Breast epithelium (tissue), 4 donors: ENCODE measurements at regions not wholly inside any gene's neighbourhood (a gene's known extent, or its start where the extent isn't known, plus 50 kb on each side); places are given as distances from the start of the nearest gene placed in this dataset.
A peak's percentile ranks its signal among the peaks of the same experiment; 100 is the strongest.

Experiments used
- DNase-seq, 2 donors: peaks; one replicate each; pipeline ENCODE4 v3.0.0-alpha.2; 2019; ENCODE audit warnings: low spot score in 2 of 2
- H3K27ac ChIP-seq, 2 donors: fragments of 200-600 bp; sonication (generic) in 1 of 2; one replicate each; pipeline ENCODE4 v1.5.1; 2016 to 2019; ENCODE audit warnings: mild to moderate bottlenecking in 1 of 2
- H3K27me3 ChIP-seq, 2 donors: fragments of 200-600 bp; sonication (generic) in 1 of 2; one replicate each; pipeline versions ENCODE4 v1.5.1 to v1.6.0; 2017 to 2019; ENCODE audit warnings: control low read depth in 1 of 2, mild to moderate bottlenecking in 1 of 2
- H3K36me3 ChIP-seq: fragments of 200-600 bp; one replicate; pipeline ENCODE4 v1.5.1; 2019
- H3K4me1 ChIP-seq, 2 donors: fragments of 200-600 bp; sonication (generic); one replicate each; pipeline ENCODE4 v1.5.1; 2016 to 2019; ENCODE audit warnings: control low read depth in 1 of 2
- H3K4me3 ChIP-seq, 3 donors: fragments of 200-600 bp; sonication (generic); 1 replicate in 2 of 3; 2 replicates in 1 of 3; pipeline ENCODE4 v1.5.1; 2016 to 2019; ENCODE audit warnings: mild to moderate bottlenecking in 3 of 3, moderate library complexity in 2 of 3
- H3K9me3 ChIP-seq, 2 donors: fragments of 200-600 bp; sonication (generic) in 1 of 2; one replicate each; pipeline ENCODE4 v1.5.1; 2016 to 2019; ENCODE audit warnings: control low read depth in 1 of 2
- CTCF ChIP-seq, 3 donors: fragments of 450-650 bp; IDR thresholded peaks; one replicate each; pipeline ENCODE4 v1.5.1; 2016 to 2017; ENCODE audit warnings: antibody characterized with exemption in 3 of 3, mild to moderate bottlenecking in 3 of 3, moderate library complexity in 3 of 3
- POLR2A ChIP-seq: fragments of 450-650 bp; IDR thresholded peaks from one replicate; pipeline ENCODE4 v1.6.1; 2016; ENCODE audit warnings: antibody characterized with exemption, mild to moderate bottlenecking, moderate library complexity
- POLR2AphosphoS5 ChIP-seq, 3 donors: sonication (generic); formaldehyde crosslinking; IDR thresholded peaks; one replicate each; pipeline ENCODE4 v1.6.1; 2017; ENCODE audit warnings: antibody characterized with exemption in 3 of 3
- intact Hi-C: fragments of 100-400 bp; cut with DNase I; formaldehyde crosslinking; loops from one replicate; pipeline ENCODE4 v1.15.1; 2023; ENCODE audit warnings: low total_unique reads

GRCh38 chr14:71586131-71586897 lies 345.9 kb upstream of the RGS6 start:
- Histone ChIP-seq H3K27ac (peak overlapping the region in 1 of 2 donors; percentile 21), H3K27me3 (no peaks in the 10 kb centered on the region), H3K4me3 (peak overlapping the region in 2 of 3 donors; percentile 19 to 47), H3K36me3 (no peaks in the 10 kb centered on the region), H3K9me3 (no peaks in the 10 kb centered on the region), H3K4me1 (no peaks in the 10 kb centered on the region)
- TF ChIP-seq POLR2AphosphoS5 (IDR thresholded peaks at IDR 0.05) = peak in 2 of 3 donors; percentile 8 to 16
- no peak for TF ChIP-seq CTCF (IDR thresholded peaks at IDR 0.05)
- intact Hi-C loops = no loop called here
- peak in 1 of 2 donors; percentile 42 for DNase-seq

- no peaks in the 10 kb centered on the region for H3K9me3 ChIP-seq
- H3K4me3 ChIP-seq = no peak overlapping the region
- no peaks in the 10 kb centered on the region for H3K36me3 ChIP-seq
- TF ChIP-seq CTCF (IDR thresholded peaks at IDR 0.05) (no peak), POLR2A (no peak), POLR2AphosphoS5 (IDR thresholded peaks at IDR 0.05) (no peak)
- no peaks in the 10 kb centered on the region for H3K4me1 ChIP-seq
- H3K27ac ChIP-seq = no peak overlapping the region
- no peak for DNase-seq
- intact Hi-C loops = no loop called here
- H3K27me3 ChIP-seq = no peaks in the 10 kb centered on the region
Observed at GRCh38 chr14:71588028-71588427, 344.2 kb upstream of the RGS6 start.

GRCh38 chr14:71588576-71589215 lies 343.5 kb upstream of the RGS6 start:
- intact Hi-C loops = no loop called here
- no peak for TF ChIP-seq POLR2A
- TF ChIP-seq CTCF (IDR thresholded peaks at IDR 0.05) = no peak
- no peak for TF ChIP-seq POLR2AphosphoS5 (IDR thresholded peaks at IDR 0.05)
- H3K36me3 ChIP-seq = no peaks in the 10 kb centered on the region
- no peaks in the 10 kb centered on the region for H3K4me1 ChIP-seq
- H3K27ac ChIP-seq = no peak overlapping the region
- no peak overlapping the region for H3K4me3 ChIP-seq
- H3K9me3 ChIP-seq = no peaks in the 10 kb centered on the region
- DNase-seq = no peak
- no peaks in the 10 kb centered on the region for H3K27me3 ChIP-seq

- Histone ChIP-seq H3K36me3 (no peaks in the 10 kb centered on the region), H3K4me3 (no peak overlapping the region), H3K27ac (no peak overlapping the region), H3K4me1 (no peaks in the 10 kb centered on the region), H3K27me3 (no peaks in the 10 kb centered on the region), H3K9me3 (no peaks in the 10 kb centered on the region)
- TF ChIP-seq CTCF (IDR thresholded peaks at IDR 0.05) (no peak), POLR2A (no peak), POLR2AphosphoS5 (IDR thresholded peaks at IDR 0.05) (no peak)
- intact Hi-C loops = no loop called here
- no peak for DNase-seq
Observed at GRCh38 chr14:71589609-71590008, 342.6 kb upstream of the RGS6 start.

- TF ChIP-seq POLR2A = no peak
- no peak for TF ChIP-seq CTCF (IDR thresholded peaks at IDR 0.05)
- no peak for TF ChIP-seq POLR2AphosphoS5 (IDR thresholded peaks at IDR 0.05)
- intact Hi-C loops = no loop called here
Observed at GRCh38 chr14:71590131-71590530, 342.1 kb upstream of the RGS6 start.

More at GRCh38 chr14:71590131-71590530, 342.1 kb upstream of the RGS6 start:
- no peaks in the 10 kb centered on the region for H3K27me3 ChIP-seq
- no peak overlapping the region for H3K4me3 ChIP-seq
- no peaks in the 10 kb centered on the region for H3K9me3 ChIP-seq
- H3K27ac ChIP-seq = no peak overlapping the region
- H3K36me3 ChIP-seq = no peaks in the 10 kb centered on the region
- no peak for DNase-seq
- H3K4me1 ChIP-seq = no peaks in the 10 kb centered on the region
